ENCODE measurements at regions not wholly inside any gene's neighbourhood (a gene's known extent, or its start where the extent isn't known, plus 50 kb on each side); places are given as distances from the start of the nearest gene placed in this dataset.

GRCh38 chr14:83780321-83780720 lies 1749.6 kb upstream of the FLRT2 start:
- no peak for DNase-seq

- no peak for DNase-seq
Measured at GRCh38 chr14:83798421-83798820, 1731.5 kb upstream of the FLRT2 start.

GRCh38 chr14:83799233-83799632 lies 1730.7 kb upstream of the FLRT2 start:
- DNase-seq = no peak

GRCh38 chr14:83814896-83815295 lies 1715.0 kb upstream of the FLRT2 start:
- no peak for DNase-seq

GRCh38 chr14:83816761-83817160 lies 1713.2 kb upstream of the FLRT2 start:
- DNase-seq = no peak

GRCh38 chr14:83825843-83826242 lies 1704.1 kb upstream of the FLRT2 start:
- no peak for DNase-seq

DNA sequence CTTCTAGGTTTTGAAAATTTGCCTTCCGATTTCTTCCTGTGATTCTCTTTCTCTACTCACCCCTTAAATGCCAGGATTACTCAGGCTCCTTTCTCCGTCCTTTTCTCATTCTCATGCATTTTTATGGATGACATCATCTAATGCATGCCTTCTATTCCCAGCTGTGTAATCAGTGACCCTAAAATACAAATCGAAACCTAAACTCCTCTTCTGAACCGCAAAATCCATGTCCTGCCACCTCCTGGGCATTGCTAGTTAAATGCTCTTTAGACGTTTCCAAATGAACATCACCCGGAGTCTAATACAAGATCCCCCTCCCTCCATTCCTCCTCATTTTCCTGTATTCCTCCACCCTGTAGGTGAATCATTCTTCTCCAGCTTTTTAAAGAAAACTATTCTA lies 1703.1 kb upstream of the FLRT2 start:
- DNase-seq = no peak

DNA sequence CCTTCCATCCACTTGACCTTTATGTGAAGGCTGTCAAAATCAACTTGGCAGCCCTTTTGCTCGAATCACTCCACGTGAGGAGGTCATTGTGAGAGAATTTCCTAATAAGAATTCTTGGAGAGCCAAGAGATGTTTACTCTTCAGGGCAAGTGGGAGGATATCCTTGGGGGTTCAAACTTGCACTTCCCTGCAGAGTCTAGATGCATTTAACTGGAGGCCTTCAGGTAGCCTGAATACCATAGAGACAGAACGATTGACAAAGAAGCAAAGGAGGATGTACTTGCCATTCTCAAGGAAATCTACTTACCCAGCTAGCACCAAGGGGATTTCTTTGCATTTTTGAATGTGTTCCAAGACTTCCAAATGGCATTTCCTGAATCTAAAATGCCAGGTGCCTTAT lies 1702.6 kb upstream of the FLRT2 start:
- DNase-seq = no peak

- no peak for DNase-seq
Measured at GRCh38 chr14:83828406-83828805, 1701.5 kb upstream of the FLRT2 start.

- no peak for DNase-seq
Measured at GRCh38 chr14:83830316-83830715, 1699.6 kb upstream of the FLRT2 start.

- no peak for DNase-seq
Measured at GRCh38 chr14:83838226-83838625, 1691.7 kb upstream of the FLRT2 start.

- DNase-seq = no peak
Measured at GRCh38 chr14:83842547-83842946, 1687.4 kb upstream of the FLRT2 start.

GRCh38 chr14:83847102-83847501 lies 1682.8 kb upstream of the FLRT2 start:
- no peak for DNase-seq

GRCh38 chr14:83850092-83850491 lies 1679.9 kb upstream of the FLRT2 start:
- DNase-seq = no peak

GRCh38 chr14:83856334-83856733 lies 1673.6 kb upstream of the FLRT2 start:
- DNase-seq = no peak

GRCh38 chr14:83860631-83861155 lies 1669.3 kb upstream of the FLRT2 start:
- DNase-seq = no peak

GRCh38 chr14:83863042-83863774 lies 1666.7 kb upstream of the FLRT2 start:
- DNase-seq = no peak

- no peak for DNase-seq
Measured at GRCh38 chr14:83864106-83864505, 1665.8 kb upstream of the FLRT2 start.

- no peak for DNase-seq
Measured at GRCh38 chr14:83867566-83868225, 1662.2 kb upstream of the FLRT2 start.

DNA sequence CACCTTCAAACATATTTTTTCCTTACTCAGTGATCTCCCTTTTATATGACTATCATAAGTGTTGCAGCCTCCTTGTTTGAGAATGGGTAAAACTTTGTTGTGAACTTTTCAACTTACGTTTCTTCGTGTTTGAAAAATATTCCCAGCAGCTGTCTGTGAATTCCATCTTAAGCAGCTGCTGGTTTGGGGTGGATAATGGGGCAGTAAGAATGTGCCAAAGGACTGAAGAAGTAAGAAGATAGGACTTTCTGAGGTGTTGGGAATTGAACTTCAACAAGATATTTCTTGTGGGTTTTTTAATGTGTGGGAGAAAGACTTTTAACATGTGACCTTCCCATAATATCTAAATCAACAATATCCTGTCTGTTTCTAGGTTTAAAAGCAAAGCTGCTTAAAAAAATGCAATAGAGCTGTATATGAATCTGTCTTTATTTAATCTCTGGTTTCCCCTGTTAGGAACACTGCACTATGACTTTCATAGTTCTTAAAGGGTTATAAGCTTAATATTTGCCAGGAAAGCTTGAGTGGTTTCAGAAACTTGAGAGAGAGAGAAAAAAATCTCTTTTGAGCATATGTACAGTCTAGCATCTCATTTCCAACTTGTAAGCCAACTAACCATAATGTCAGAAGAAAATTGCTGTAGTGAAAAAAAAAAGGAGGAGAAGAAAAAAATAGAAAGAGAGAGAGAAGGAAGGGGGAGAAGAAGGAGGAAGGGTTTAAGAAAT lies 1659.2 kb upstream of the FLRT2 start:
- no peak for DNase-seq

- DNase-seq = no peak
Measured at GRCh38 chr14:83873669-83874068, 1656.3 kb upstream of the FLRT2 start.

DNA sequence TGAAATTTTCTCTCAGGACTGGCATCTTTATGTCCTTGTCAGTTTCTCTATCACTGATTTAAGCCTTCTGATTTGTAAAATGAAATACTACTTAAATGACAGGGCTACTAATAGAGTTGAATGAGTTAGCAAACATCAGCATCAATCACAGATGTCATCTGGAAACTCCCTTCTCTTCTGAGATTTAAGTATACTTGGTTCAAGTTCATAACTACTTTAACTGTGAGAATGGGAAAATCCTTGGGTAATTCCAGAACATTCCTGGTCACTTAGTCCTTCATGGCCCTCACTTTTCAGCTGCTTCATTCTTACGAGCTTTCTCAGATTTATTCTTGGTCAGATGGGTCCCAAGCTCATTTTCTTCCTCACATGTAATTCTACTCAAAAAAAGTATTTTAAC lies 1655.3 kb upstream of the FLRT2 start:
- no peak for DNase-seq

- no peak for DNase-seq
Measured at GRCh38 chr14:83883732-83884131, 1646.2 kb upstream of the FLRT2 start.

DNA sequence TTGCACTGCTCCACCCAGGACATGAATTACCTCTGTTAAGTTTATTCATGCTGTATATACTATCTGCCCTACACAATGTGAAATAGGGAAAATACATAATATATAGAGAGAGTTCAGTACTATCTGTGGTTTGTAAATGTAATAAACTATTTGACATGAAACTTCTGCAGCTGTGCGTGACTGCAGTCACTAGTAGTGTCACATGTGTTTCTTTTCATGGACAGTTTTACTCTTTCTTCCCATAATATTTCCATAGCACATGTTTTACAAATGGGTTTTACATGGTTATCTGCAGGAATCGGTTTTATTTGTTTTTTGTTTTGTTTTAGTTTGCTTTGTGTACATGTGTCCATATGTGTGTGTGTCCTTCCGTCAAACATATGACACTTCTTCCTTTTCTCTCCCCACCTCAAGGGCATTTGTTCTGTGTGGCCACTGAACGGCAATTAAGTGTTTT lies 1644.1 kb upstream of the FLRT2 start:
- DNase-seq = no peak
